HepG2 (cell line): ENCODE measurements at regions not wholly inside any gene's neighbourhood (a gene's known extent, or its start where the extent isn't known, plus 50 kb on each side); places are given as distances from the start of the nearest gene placed in this dataset.

Experiments
- ATF2 ChIP-seq: sonication (generic); formaldehyde crosslinking; IDR thresholded peaks from 2 replicates; pipeline ENCODE4 v1.4.0; 2020; ENCODE audit warnings: missing genetic modification reagents
- CAMTA2 ChIP-seq: sonication (generic); formaldehyde crosslinking; IDR thresholded peaks from 2 replicates; pipeline ENCODE4 v1.4.0; 2020; ENCODE audit warnings: mild to moderate bottlenecking, missing genetic modification reagents, borderline replicate concordance
- CBX1 ChIP-seq: IDR thresholded peaks from one replicate; pipeline ENCODE4 v1.6.1; 2016; ENCODE audit warnings: antibody characterized with exemption, low read depth
- CBX5 ChIP-seq: sonication (generic); formaldehyde crosslinking; IDR thresholded peaks from 2 replicates; pipeline ENCODE4 v1.4.0; 2020; ENCODE audit warnings: missing genetic modification reagents, borderline replicate concordance
- DDIT3 ChIP-seq: sonication (generic); formaldehyde crosslinking; IDR thresholded peaks from 2 replicates; pipeline ENCODE4 v1.4.0; 2020; ENCODE audit warnings: mild to moderate bottlenecking, missing genetic modification reagents
- EP300 ChIP-seq, 3 experiments: sonication (generic) in 1 of 3; formaldehyde crosslinking in 1 of 3; IDR thresholded peaks; 2 replicates each; pipeline versions ENCODE4 v1.5.1 to v1.6.1; 2011 to 2020; ENCODE audit warnings: low read depth in 2 of 3, low read length in 2 of 3, borderline replicate concordance in 1 of 3, improper control_type of control experiment in 1 of 3, mild to moderate bottlenecking in 1 of 3, missing genetic modification reagents in 1 of 3, moderate library complexity in 1 of 3
- FOXA1 ChIP-seq, 2 experiments: fragments of 450-650 bp in 1 of 2; sonication (generic) in 1 of 2; formaldehyde crosslinking in 1 of 2; IDR thresholded peaks; 2 replicates each; pipeline versions ENCODE4 v1.4.0 to v1.6.1; 2016 to 2020; ENCODE audit warnings: missing genetic modification reagents in 1 of 2
- KDM1A ChIP-seq: IDR thresholded peaks from 2 replicates; pipeline ENCODE4 v1.6.1; 2016; ENCODE audit warnings: missing compliant biosample characterization
- MEIS1 ChIP-seq: sonication (generic); formaldehyde crosslinking; IDR thresholded peaks from 2 replicates; pipeline ENCODE4 v1.9.0; 2021; ENCODE audit warnings: mild to moderate bottlenecking, missing genetic modification reagents, moderate library complexity, borderline replicate concordance
- MEIS2 ChIP-seq: sonication (generic); formaldehyde crosslinking; IDR thresholded peaks from 2 replicates; pipeline ENCODE4 v1.9.0; 2021; ENCODE audit warnings: mild to moderate bottlenecking, missing genetic modification reagents
- PAX8 ChIP-seq: sonication (generic); formaldehyde crosslinking; IDR thresholded peaks from 2 replicates; pipeline ENCODE4 v1.8.0; 2022; ENCODE audit warnings: mild to moderate bottlenecking, missing genetic modification reagents, borderline replicate concordance
- SAP130 ChIP-seq: IDR thresholded peaks from 2 replicates; pipeline ENCODE4 v1.6.1; 2016; ENCODE audit warnings: low read depth
- SMARCE1 ChIP-seq: fragments of 450-650 bp; IDR thresholded peaks from 2 replicates; pipeline ENCODE4 v1.6.1; 2017; ENCODE audit warnings: borderline replicate concordance
- SUZ12 ChIP-seq: fragments of 150-350 bp; IDR thresholded peaks from 2 replicates; pipeline ENCODE4 v1.6.1; 2014; ENCODE audit warnings: low read depth, low read length
- TCF12 ChIP-seq, 2 experiments: fragments of 450-650 bp in 1 of 2; sonication (generic) in 1 of 2; formaldehyde crosslinking in 1 of 2; IDR thresholded peaks; 2 replicates each; pipeline versions ENCODE4 v1.6.1 to v1.8.0; 2017 to 2022; ENCODE audit warnings: antibody characterized with exemption in 1 of 2, mild to moderate bottlenecking in 1 of 2, missing genetic modification reagents in 1 of 2, moderate library complexity in 1 of 2
- THYN1 ChIP-seq: sonication (generic); formaldehyde crosslinking; IDR thresholded peaks from 2 replicates; pipeline ENCODE4 v1.8.1; 2023; ENCODE audit warnings: low read depth, mild to moderate bottlenecking, moderate library complexity, missing genetic modification reagents, borderline replicate concordance
- U2AF1 ChIP-seq: fragments of 200-400 bp; formaldehyde crosslinking; optimal IDR thresholded peaks from 2 replicates; pipeline ENCODE3; 2017; ENCODE audit warnings: mild to moderate bottlenecking, low read depth, low read length
- YEATS4 ChIP-seq: sonication (generic); formaldehyde crosslinking; IDR thresholded peaks from 2 replicates; pipeline ENCODE4 v1.4.0; 2020; ENCODE audit warnings: missing genetic modification reagents, borderline replicate concordance
- ZFP37 ChIP-seq: sonication (generic); formaldehyde crosslinking; IDR thresholded peaks from 2 replicates; pipeline ENCODE4 v1.4.0; 2020; ENCODE audit warnings: missing genetic modification reagents, borderline replicate concordance
- ZMYM3 ChIP-seq: sonication (generic); formaldehyde crosslinking; IDR thresholded peaks from 2 replicates; pipeline ENCODE4 v1.5.1; 2020; ENCODE audit warnings: mild to moderate bottlenecking, missing genetic modification reagents
- ZNF292 ChIP-seq: sonication (generic); formaldehyde crosslinking; IDR thresholded peaks from 2 replicates; pipeline ENCODE4 v1.8.1; 2022; ENCODE audit warnings: mild to moderate bottlenecking, low read depth, missing genetic modification reagents, borderline replicate concordance
- ZNF556 ChIP-seq: sonication (generic); formaldehyde crosslinking; IDR thresholded peaks from 2 replicates; pipeline ENCODE4 v1.4.0; 2020; ENCODE audit warnings: mild to moderate bottlenecking, missing genetic modification reagents, borderline replicate concordance
- ZNF557 ChIP-seq: sonication (generic); formaldehyde crosslinking; IDR thresholded peaks from 2 replicates; pipeline ENCODE4 v1.4.0; 2020; ENCODE audit warnings: missing genetic modification reagents
- ZNF558 ChIP-seq: sonication (generic); formaldehyde crosslinking; IDR thresholded peaks from 2 replicates; pipeline ENCODE4 v1.9.0; 2022; ENCODE audit warnings: mild to moderate bottlenecking, missing genetic modification reagents, borderline replicate concordance
- ZNF569 ChIP-seq: sonication (generic); formaldehyde crosslinking; IDR thresholded peaks from 2 replicates; pipeline ENCODE4 v1.5.0; 2020; ENCODE audit warnings: mild to moderate bottlenecking, missing genetic modification reagents, moderate library complexity, borderline replicate concordance
- ZNF790 ChIP-seq: sonication (generic); formaldehyde crosslinking; IDR thresholded peaks from 2 replicates; pipeline ENCODE4 v1.8.0; 2022; ENCODE audit warnings: missing genetic modification reagents, mild to moderate bottlenecking, borderline replicate concordance
- TF ChIP-seq, protein P1 (sequence below): sonication (generic); formaldehyde crosslinking; IDR thresholded peaks from 2 replicates; pipeline ENCODE4 v1.5.0; 2020; ENCODE audit warnings: mild to moderate bottlenecking, missing genetic modification reagents, borderline replicate concordance

GRCh38 chr6:137353842-137354397 is 134.7 kb upstream of the IFNGR1 start (continued):
- TF ChIP-seq CAMTA2, result no peak
- no peak for TF ChIP-seq ZMYM3 (CRISPR knock-in tag)
- no peak for TF ChIP-seq PAX8 (CRISPR knock-in tag)
- peak; percentile 63; the same call in 1 of the 2 replicates for TF ChIP-seq YEATS4 (CRISPR knock-in tag)
- peak; percentile 84; the same call in 1 of the 2 replicates for TF ChIP-seq ZNF292 (CRISPR knock-in tag)
- peak; percentile 96; the same call in 1 of the 2 replicates for TF ChIP-seq ZNF556 (CRISPR knock-in tag)
- TF ChIP-seq THYN1 (CRISPR knock-in tag), result no peak
- TF ChIP-seq U2AF1, result no peak
- no peak for TF ChIP-seq CBX1
- peak; percentile 64; the same call in 1 of the 2 replicates for TF ChIP-seq ZNF790 (CRISPR knock-in tag)
- peak; percentile 89; the same call in 1 of the 2 replicates for TF ChIP-seq CBX5 (CRISPR knock-in tag)
- TF ChIP-seq MEIS1 (CRISPR knock-in tag), result peak; percentile 99; the same call in 1 of the 2 replicates
- TF ChIP-seq ZFP37, result no peak; the same call in 1 of the 2 replicates
- TF ChIP-seq ATF2 (CRISPR knock-in tag), result peak; percentile 96
- TF ChIP-seq, protein P1, sequence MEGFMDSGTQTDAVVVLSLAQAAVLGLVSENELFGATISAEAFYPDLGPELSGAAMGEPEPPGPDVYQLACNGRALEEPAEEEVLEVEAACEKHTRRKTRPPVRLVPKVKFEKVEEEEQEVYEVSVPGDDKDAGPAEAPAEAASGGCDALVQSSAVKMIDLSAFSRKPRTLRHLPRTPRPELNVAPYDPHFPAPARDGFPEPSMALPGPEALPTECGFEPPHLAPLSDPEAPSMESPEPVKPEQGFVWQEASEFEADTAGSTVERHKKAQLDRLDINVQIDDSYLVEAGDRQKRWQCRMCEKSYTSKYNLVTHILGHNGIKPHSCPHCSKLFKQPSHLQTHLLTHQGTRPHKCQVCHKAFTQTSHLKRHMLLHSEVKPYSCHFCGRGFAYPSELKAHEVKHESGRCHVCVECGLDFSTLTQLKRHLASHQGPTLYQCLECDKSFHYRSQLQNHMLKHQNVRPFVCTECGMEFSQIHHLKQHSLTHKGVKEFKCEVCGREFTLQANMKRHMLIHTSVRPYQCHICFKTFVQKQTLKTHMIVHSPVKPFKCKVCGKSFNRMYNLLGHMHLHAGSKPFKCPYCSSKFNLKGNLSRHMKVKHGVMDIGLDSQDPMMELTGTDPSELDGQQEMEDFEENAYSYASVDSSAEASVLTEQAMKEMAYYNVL, result peak; percentile 98
- peak; percentile 91 for TF ChIP-seq FOXA1 (IDR thresholded peaks at IDR 0.05)
- TF ChIP-seq FOXA1 (CRISPR knock-in tag; IDR thresholded peaks at IDR 0.05), result peak; percentile 99
- TF ChIP-seq SMARCE1, result no peak
- TF ChIP-seq MEIS2 (CRISPR knock-in tag), result peak; percentile 99
- TF ChIP-seq ZNF569, result 0 out of 2 replicates have a peak, but pooled peaks have one; percentile 66
- peak; percentile 96 for TF ChIP-seq SAP130 (CRISPR knock-in tag)
- peak; percentile 92; the same call in 1 of the 2 replicates for TF ChIP-seq ZNF557 (CRISPR knock-in tag)
- no peak for TF ChIP-seq ZNF558 (CRISPR knock-in tag)
- TF ChIP-seq EP300 (IDR thresholded peaks at IDR 0.05; ENCODE audit: low read depth in 2 of 2, low read length in 2 of 2), result peak; percentile 99 to 100
- TF ChIP-seq EP300 (CRISPR knock-in tag; IDR thresholded peaks at IDR 0.05; ENCODE audit: borderline replicate concordance), result peak; percentile 99
- peak; percentile 87; the same call in 1 of the 2 replicates for TF ChIP-seq KDM1A (CRISPR knock-in tag)
- TF ChIP-seq TCF12 (IDR thresholded peaks at IDR 0.05), result no peak
- TF ChIP-seq TCF12 (CRISPR knock-in tag; IDR thresholded peaks at IDR 0.05), result peak; percentile 98
- no peak for TF ChIP-seq SUZ12
- peak; percentile 53; the same call in 1 of the 2 replicates for TF ChIP-seq DDIT3 (CRISPR knock-in tag)
